ENCODE measurements at regions not wholly inside any gene's neighbourhood (a gene's known extent, or its start where the extent isn't known, plus 50 kb on each side); places are given as distances from the start of the nearest gene placed in this dataset.

GRCh38 chr7:138349841-138350700, 110.0 kb upstream of the TRIM24 start:
- Histone ChIP-seq H2AFZ (no peak overlapping the region), H3K27me3 (replicated peaks; ENCODE audit: insufficient read depth) (no peaks in the 10 kb centered on the region), H3K27ac (no peak overlapping the region), H3K9me3 (ENCODE audit: low read depth) (no peaks in the 10 kb centered on the region), H3K9ac (no peak overlapping the region), H4K20me1 (ENCODE audit: insufficient read depth) (no peaks in the 10 kb centered on the region), H3K79me2 (ENCODE audit: insufficient read depth) (no peaks in the 10 kb centered on the region), H3K4me1 (ENCODE audit: insufficient read depth) (no peaks in the 10 kb centered on the region), H3K36me3 (ENCODE audit: low read depth) (no peaks in the 10 kb centered on the region), H3K4me2 (ENCODE audit: unreplicated experiment) (no peak overlapping the region), H3K4me3 (no peak overlapping the region), H3F3A (ENCODE audit: insufficient read depth) (no peaks in the 10 kb centered on the region), H3K9me2 (ENCODE audit: insufficient read depth) (no peaks in the 10 kb centered on the region)
- TF ChIP-seq EZH2 (IDR thresholded peaks at IDR 0.05; ENCODE audit: insufficient read depth, poor library complexity, severe bottlenecking) (no peak), EZH2phosphoT487 (IDR thresholded peaks at IDR 0.05; ENCODE audit: insufficient read depth, low read depth) (no peak)
- in situ Hi-C loops (cut with MboI): no loop called here
- 13 to 17% methylated on average over 6 of the region's 6 CpGs for WGBS, 2 experiments (ENCODE audit: low coverage in 1 of 2, low lambda C conversion rate in 2 of 2, missing lambda C conversion rate in 2 of 2)
- no peak for DNase-seq

- H2AFZ ChIP-seq: no peak overlapping the region
- DNase-seq: no peak
- H3K9me3 ChIP-seq (ENCODE audit: low read depth): no peaks in the 10 kb centered on the region
- no peak overlapping the region for H3K9ac ChIP-seq
- in situ Hi-C loops (cut with MboI): no loop called here
- no peaks in the 10 kb centered on the region for H3K79me2 ChIP-seq (ENCODE audit: insufficient read depth)
- H3K4me1 ChIP-seq (ENCODE audit: insufficient read depth): no peaks in the 10 kb centered on the region
- 23 to 26% methylated on average over 2 of the region's 2 CpGs for WGBS, 2 experiments (ENCODE audit: low coverage in 1 of 2, low lambda C conversion rate in 2 of 2, missing lambda C conversion rate in 2 of 2)
- H3K4me3 ChIP-seq: no peak overlapping the region
- H4K20me1 ChIP-seq (ENCODE audit: insufficient read depth): no peaks in the 10 kb centered on the region
- no peak overlapping the region for H3K4me2 ChIP-seq (ENCODE audit: unreplicated experiment)
- H3K27me3 ChIP-seq (replicated peaks; ENCODE audit: insufficient read depth): no peaks in the 10 kb centered on the region
- H3K27ac ChIP-seq: no peak overlapping the region
- TF ChIP-seq EZH2phosphoT487 (IDR thresholded peaks at IDR 0.05; ENCODE audit: insufficient read depth, low read depth) (no peak), EZH2 (IDR thresholded peaks at IDR 0.05; ENCODE audit: insufficient read depth, poor library complexity, severe bottlenecking) (no peak)
- H3K36me3 ChIP-seq (ENCODE audit: low read depth): no peaks in the 10 kb centered on the region
- H3F3A ChIP-seq (ENCODE audit: insufficient read depth): no peaks in the 10 kb centered on the region
- no peaks in the 10 kb centered on the region for H3K9me2 ChIP-seq (ENCODE audit: insufficient read depth)
Measured at GRCh38 chr7:138350701-138351357, 109.2 kb upstream of the TRIM24 start.

GRCh38 chr7:138352570-138353461, 107.2 kb upstream of the TRIM24 start:
- no peaks in the 10 kb centered on the region for H3K9me3 ChIP-seq (ENCODE audit: low read depth)
- 24 to 31% methylated on average over 10 of the region's 10 CpGs for WGBS, 2 experiments (ENCODE audit: low coverage in 1 of 2, low lambda C conversion rate in 2 of 2, missing lambda C conversion rate in 2 of 2)
- no peak overlapping the region for H2AFZ ChIP-seq

GRCh38 chr7:138354066-138354465, 106.0 kb upstream of the TRIM24 start:
- WGBS, 2 experiments (ENCODE audit: low coverage in 1 of 2, low lambda C conversion rate in 2 of 2, missing lambda C conversion rate in 2 of 2): 0% methylated on average over 1 to 2 of the region's 2 CpGs
- no peak overlapping the region for H3K9ac ChIP-seq
- no peak overlapping the region for H3K4me3 ChIP-seq
- H3K9me2 ChIP-seq (ENCODE audit: insufficient read depth): no peaks in the 10 kb centered on the region
- H3K9me3 ChIP-seq (ENCODE audit: low read depth): no peaks in the 10 kb centered on the region
- H3F3A ChIP-seq (ENCODE audit: insufficient read depth): no peaks in the 10 kb centered on the region
- no peak for DNase-seq
- no peak overlapping the region for H3K4me2 ChIP-seq (ENCODE audit: unreplicated experiment)
- no peaks in the 10 kb centered on the region for H3K27me3 ChIP-seq (replicated peaks; ENCODE audit: insufficient read depth)
- no peak overlapping the region for H3K27ac ChIP-seq
- no peaks in the 10 kb centered on the region for H3K36me3 ChIP-seq (ENCODE audit: low read depth)
- TF ChIP-seq EZH2phosphoT487 (IDR thresholded peaks at IDR 0.05; ENCODE audit: insufficient read depth, low read depth): no peak
- H2AFZ ChIP-seq: no peak overlapping the region
- no peaks in the 10 kb centered on the region for H4K20me1 ChIP-seq (ENCODE audit: insufficient read depth)
- H3K4me1 ChIP-seq (ENCODE audit: insufficient read depth): no peaks in the 10 kb centered on the region
- H3K79me2 ChIP-seq (ENCODE audit: insufficient read depth): no peaks in the 10 kb centered on the region
- in situ Hi-C loops (cut with MboI): no loop called here

More at GRCh38 chr7:138352570-138353461, 107.2 kb upstream of the TRIM24 start:
- no peaks in the 10 kb centered on the region for H3K27me3 ChIP-seq (replicated peaks; ENCODE audit: insufficient read depth)
- no peak for TF ChIP-seq EZH2phosphoT487 (IDR thresholded peaks at IDR 0.05; ENCODE audit: insufficient read depth, low read depth)
- TF ChIP-seq EZH2 (IDR thresholded peaks at IDR 0.05; ENCODE audit: insufficient read depth, poor library complexity, severe bottlenecking): no peak
- no peak overlapping the region for H3K4me3 ChIP-seq
- no peaks in the 10 kb centered on the region for H4K20me1 ChIP-seq (ENCODE audit: insufficient read depth)
- no peaks in the 10 kb centered on the region for H3K79me2 ChIP-seq (ENCODE audit: insufficient read depth)
- H3F3A ChIP-seq (ENCODE audit: insufficient read depth): no peaks in the 10 kb centered on the region
- H3K27ac ChIP-seq: no peak overlapping the region
- in situ Hi-C loops (cut with MboI): no loop called here
- no peaks in the 10 kb centered on the region for H3K4me1 ChIP-seq (ENCODE audit: insufficient read depth)
- H3K36me3 ChIP-seq (ENCODE audit: low read depth): no peaks in the 10 kb centered on the region
- no peak overlapping the region for H3K4me2 ChIP-seq (ENCODE audit: unreplicated experiment)
- no peak overlapping the region for H3K9ac ChIP-seq
- no peak for DNase-seq
- no peaks in the 10 kb centered on the region for H3K9me2 ChIP-seq (ENCODE audit: insufficient read depth)
